Trophoblast cell (in vitro differentiated cells and primary cell): ENCODE measurements at regions not wholly inside any gene's neighbourhood (a gene's known extent, or its start where the extent isn't known, plus 50 kb on each side); places are given as distances from the start of the nearest gene placed in this dataset.

ENCODE experiments used
- DNase-seq, 2 donors: peaks; one replicate each; pipeline ENCODE4 v3.0.0-alpha.2; 2016
- H2AFZ ChIP-seq: 2 replicates; pipeline ENCODE4 v1.6.1; 2013; ENCODE audit warnings: low read length, moderate library complexity, mild to moderate bottlenecking; ENCODE audit not compliant: insufficient read depth, poor library complexity
- H2AK5ac ChIP-seq: 2 replicates; pipeline ENCODE4 v1.6.1; 2013; ENCODE audit warnings: mild to moderate bottlenecking, low read length
- H2BK120ac ChIP-seq: 2 replicates; pipeline ENCODE4 v1.6.1; 2013; ENCODE audit warnings: low read length, mild to moderate bottlenecking, moderate library complexity; ENCODE audit not compliant: insufficient read depth, poor library complexity
- H2BK12ac ChIP-seq: 2 replicates; pipeline ENCODE4 v1.6.1; 2013; ENCODE audit warnings: mild to moderate bottlenecking, low read length, moderate library complexity
- H2BK5ac ChIP-seq: 2 replicates; pipeline ENCODE4 v1.6.1; 2013; ENCODE audit warnings: low read length, low read depth, moderate library complexity, mild to moderate bottlenecking; ENCODE audit not compliant: poor library complexity
- H3K14ac ChIP-seq: 2 replicates; pipeline ENCODE4 v1.6.1; 2013; ENCODE audit warnings: mild to moderate bottlenecking, low read length
- H3K18ac ChIP-seq: 2 replicates; pipeline ENCODE4 v1.6.1; 2013; ENCODE audit warnings: mild to moderate bottlenecking, low read length
- H3K23ac ChIP-seq: 2 replicates; pipeline ENCODE4 v1.6.1; 2013; ENCODE audit warnings: low read length
- H3K27ac ChIP-seq: 2 replicates; pipeline ENCODE4 v1.5.1; 2013; ENCODE audit warnings: low read depth, mild to moderate bottlenecking, inconsistent platforms, low read length, moderate library complexity
- H3K27me3 ChIP-seq: 2 replicates; pipeline ENCODE4 v1.6.1; 2013; ENCODE audit warnings: inconsistent platforms, mild to moderate bottlenecking, low read length, moderate library complexity; ENCODE audit not compliant: insufficient read depth
- H3K36me3 ChIP-seq, 2 experiments: 1 replicate in 1 of 2; 2 replicates in 1 of 2; pipeline ENCODE4 v1.6.1; 2013; ENCODE audit warnings: low read length in 2 of 2, mild to moderate bottlenecking in 2 of 2, moderate library complexity in 1 of 2; ENCODE audit not compliant: insufficient read depth in 2 of 2, control insufficient read depth in 1 of 2
- H3K4ac ChIP-seq: 2 replicates; pipeline ENCODE4 v1.6.1; 2013; ENCODE audit warnings: low read depth, mild to moderate bottlenecking, low read length, moderate library complexity
- H3K4me1 ChIP-seq, 2 experiments: 1 replicate in 1 of 2; 2 replicates in 1 of 2; pipeline ENCODE4 v1.6.1; 2013; ENCODE audit warnings: low read length in 2 of 2, mild to moderate bottlenecking in 2 of 2, moderate library complexity in 1 of 2; ENCODE audit not compliant: insufficient read depth in 2 of 2, control insufficient read depth in 1 of 2
- H3K4me2 ChIP-seq: 2 replicates; pipeline ENCODE4 v1.6.1; 2013; ENCODE audit warnings: inconsistent platforms, mild to moderate bottlenecking, low read length, moderate library complexity
- H3K4me3 ChIP-seq: 2 replicates; pipeline ENCODE4 v1.5.1; 2013; ENCODE audit warnings: mild to moderate bottlenecking, low read depth, low read length, inconsistent platforms
- H3K79me1 ChIP-seq: one replicate; pipeline ENCODE4 v1.6.1; 2013; ENCODE audit warnings: low read length
- H3K79me2 ChIP-seq: 2 replicates; pipeline ENCODE4 v1.6.1; 2013; ENCODE audit warnings: low read length, mild to moderate bottlenecking; ENCODE audit not compliant: control insufficient read depth, insufficient read depth, poor library complexity
- H3K9ac ChIP-seq: 2 replicates; pipeline ENCODE4 v1.6.1; 2013; ENCODE audit warnings: mild to moderate bottlenecking, low read length
- H3K9me3 ChIP-seq: 2 replicates; pipeline ENCODE4 v1.6.1; 2013; ENCODE audit warnings: low read depth, mild to moderate bottlenecking, control low read depth, inconsistent platforms, low read length; ENCODE audit not compliant: insufficient read depth
- H4K12ac ChIP-seq: 2 replicates; pipeline ENCODE4 v1.6.1; 2013; ENCODE audit warnings: low read depth, mild to moderate bottlenecking, low read length, moderate library complexity
- H4K8ac ChIP-seq: 2 replicates; pipeline ENCODE4 v1.6.1; 2013; ENCODE audit warnings: low read depth, mild to moderate bottlenecking, low read length, moderate library complexity
- H4K91ac ChIP-seq: one replicate; pipeline ENCODE4 v1.6.1; 2013; ENCODE audit warnings: low read depth, mild to moderate bottlenecking, low read length, moderate library complexity
- WGBS: extraction: QIAGEN DNeasy Blood & Tissue Kit; methylation state at CpG from one replicate; pipeline ENCODE4 v1.1.7; 2013; ENCODE audit warnings: missing lambda C conversion rate; ENCODE audit not compliant: insufficient read length, insufficient coverage; ENCODE audit errors: extremely low coverage; 5-methylcytosine and 5-hydroxymethylcytosine counted together

- Histone ChIP-seq H3K18ac (no peak overlapping the region), H2BK5ac (no peak overlapping the region), H4K8ac (no peak overlapping the region), H2AFZ (no peak overlapping the region), H3K9ac (no peak overlapping the region), H3K4me1 (no peaks in the 10 kb centered on the region), H2BK120ac (no peak overlapping the region), H4K12ac (no peak overlapping the region), H3K14ac (no peak overlapping the region), H4K91ac (no peak overlapping the region), H3K4ac (no peak overlapping the region), H2BK12ac (no peak overlapping the region), H3K4me3 (no peak overlapping the region), H3K9me3 (peaks cover 2% of the 10 kb centered on the region), H3K79me2 (no peaks in the 10 kb centered on the region), H2AK5ac (no peak overlapping the region), H3K23ac (no peak overlapping the region), H3K4me2 (no peak overlapping the region), H3K27ac (no peak overlapping the region), H3K79me1 (no peaks in the 10 kb centered on the region), H3K27me3 (no peaks in the 10 kb centered on the region), H3K36me3 (no peaks in the 10 kb centered on the region)
- WGBS: no CpG with 5 or more reads among the region's 1 CpG
- no peak for DNase-seq
Observed at GRCh38 chr13:31884556-31884955, 145.2 kb downstream of the RXFP2 start.

- no peak overlapping the region for H3K4me3 ChIP-seq
- DNase-seq: peak; percentile 30 to 70
Observed at GRCh38 chr13:31885994-31886393, 145.6 kb upstream of the FRY start.

GRCh38 chr13:31887286-31887685 lies 144.3 kb upstream of the FRY start:
- no peak overlapping the region for H2BK12ac ChIP-seq
- no CpG with 5 or more reads among the region's 2 CpGs for WGBS
- DNase-seq: peak in 1 of 2 donors; percentile 50

More at GRCh38 chr13:31885994-31886393, 145.6 kb upstream of the FRY start:
- no peak overlapping the region for H2BK120ac ChIP-seq
- no peaks in the 10 kb centered on the region for H3K79me2 ChIP-seq
- no peak overlapping the region for H4K12ac ChIP-seq
- no peak overlapping the region for H2BK5ac ChIP-seq
- H3K4ac ChIP-seq: no peak overlapping the region
- H3K23ac ChIP-seq: no peak overlapping the region
- no peaks in the 10 kb centered on the region for H3K36me3 ChIP-seq
- no peak overlapping the region for H4K91ac ChIP-seq
- H2BK12ac ChIP-seq: no peak overlapping the region
- no peak overlapping the region for H3K14ac ChIP-seq
- H3K27ac ChIP-seq: no peak overlapping the region
- no peak overlapping the region for H2AFZ ChIP-seq
- no peaks in the 10 kb centered on the region for H3K9me3 ChIP-seq
- H2AK5ac ChIP-seq: no peak overlapping the region
- H3K79me1 ChIP-seq: no peaks in the 10 kb centered on the region
- no peak overlapping the region for H3K18ac ChIP-seq
- no peaks in the 10 kb centered on the region for H3K4me1 ChIP-seq
- no peak overlapping the region for H3K9ac ChIP-seq
- no CpG with 5 or more reads among the region's 6 CpGs for WGBS
- no peak overlapping the region for H4K8ac ChIP-seq
- H3K27me3 ChIP-seq: no peaks in the 10 kb centered on the region
- no peak overlapping the region for H3K4me2 ChIP-seq

GRCh38 chr13:31890946-31891345 lies 140.6 kb upstream of the FRY start:
- no peaks in the 10 kb centered on the region for H3K79me2 ChIP-seq
- H4K12ac ChIP-seq: no peak overlapping the region
- H3K18ac ChIP-seq: no peak overlapping the region
- H3K36me3 ChIP-seq: no peaks in the 10 kb centered on the region
- H4K8ac ChIP-seq: no peak overlapping the region
- no peak overlapping the region for H2AK5ac ChIP-seq
- H3K9me3 ChIP-seq: no peaks in the 10 kb centered on the region
- no CpG with 5 or more reads among the region's 5 CpGs for WGBS
- no peak overlapping the region for H3K14ac ChIP-seq
- H2BK5ac ChIP-seq: no peak overlapping the region
- no peak overlapping the region for H2BK12ac ChIP-seq
- H3K9ac ChIP-seq: no peak overlapping the region
- H2BK120ac ChIP-seq: no peak overlapping the region
- H3K27ac ChIP-seq: no peak overlapping the region
- peak in 1 of 2 donors; percentile 61 for DNase-seq
- H4K91ac ChIP-seq: no peak overlapping the region
- H3K4me2 ChIP-seq: no peak overlapping the region
- H3K23ac ChIP-seq: no peak overlapping the region
- H3K4me3 ChIP-seq: no peak overlapping the region
- no peaks in the 10 kb centered on the region for H3K79me1 ChIP-seq
- H3K4me1 ChIP-seq: no peaks in the 10 kb centered on the region
- H3K27me3 ChIP-seq: no peaks in the 10 kb centered on the region
- no peak overlapping the region for H2AFZ ChIP-seq
- no peak overlapping the region for H3K4ac ChIP-seq

More at GRCh38 chr13:31887286-31887685, 144.3 kb upstream of the FRY start:
- Histone ChIP-seq H3K4me3 (no peak overlapping the region), H3K4me2 (no peak overlapping the region), H3K14ac (no peak overlapping the region), H3K27me3 (no peaks in the 10 kb centered on the region), H2AFZ (no peak overlapping the region), H3K27ac (no peak overlapping the region), H3K18ac (no peak overlapping the region), H4K8ac (no peak overlapping the region), H4K91ac (no peak overlapping the region), H3K4me1 (no peaks in the 10 kb centered on the region), H2BK5ac (no peak overlapping the region), H3K79me2 (no peaks in the 10 kb centered on the region), H3K9me3 (no peaks in the 10 kb centered on the region), H3K4ac (no peak overlapping the region), H2AK5ac (no peak overlapping the region), H3K23ac (no peak overlapping the region), H3K9ac (no peak overlapping the region), H3K36me3 (no peaks in the 10 kb centered on the region), H3K79me1 (no peaks in the 10 kb centered on the region), H4K12ac (no peak overlapping the region), H2BK120ac (no peak overlapping the region)
